ENCODE measurements at regions not wholly inside any gene's neighbourhood (a gene's known extent, or its start where the extent isn't known, plus 50 kb on each side); places are given as distances from the start of the nearest gene placed in this dataset.
A peak's percentile ranks its signal among the peaks of the same experiment; 100 is the strongest.

DNA sequence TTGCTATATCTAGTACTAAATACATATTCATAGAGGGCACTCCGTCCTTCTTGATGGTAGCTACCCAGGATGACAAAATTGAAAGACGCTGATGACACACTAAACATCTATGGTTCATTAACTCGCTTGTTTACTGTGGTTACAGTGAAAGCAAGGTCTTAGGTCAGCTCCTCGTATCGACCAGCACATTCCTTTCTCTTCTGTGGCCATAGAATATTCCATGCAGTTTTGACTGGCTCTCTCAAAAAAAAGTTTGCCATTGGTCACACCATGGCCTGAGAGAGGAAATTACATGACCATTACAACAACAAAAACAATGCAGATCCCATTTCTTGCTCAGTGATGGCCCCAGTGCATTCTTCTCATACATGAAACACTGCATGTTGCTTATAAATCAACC is 411.4 kb upstream of the SOX5 start (continued):
- TF ChIP-seq MED13 (CRISPR knock-in tag; IDR thresholded peaks at IDR 0.05), result no peak
- TF ChIP-seq ZNF446 (CRISPR knock-in tag; IDR thresholded peaks at IDR 0.05), result no peak
- TF ChIP-seq, protein P1, sequence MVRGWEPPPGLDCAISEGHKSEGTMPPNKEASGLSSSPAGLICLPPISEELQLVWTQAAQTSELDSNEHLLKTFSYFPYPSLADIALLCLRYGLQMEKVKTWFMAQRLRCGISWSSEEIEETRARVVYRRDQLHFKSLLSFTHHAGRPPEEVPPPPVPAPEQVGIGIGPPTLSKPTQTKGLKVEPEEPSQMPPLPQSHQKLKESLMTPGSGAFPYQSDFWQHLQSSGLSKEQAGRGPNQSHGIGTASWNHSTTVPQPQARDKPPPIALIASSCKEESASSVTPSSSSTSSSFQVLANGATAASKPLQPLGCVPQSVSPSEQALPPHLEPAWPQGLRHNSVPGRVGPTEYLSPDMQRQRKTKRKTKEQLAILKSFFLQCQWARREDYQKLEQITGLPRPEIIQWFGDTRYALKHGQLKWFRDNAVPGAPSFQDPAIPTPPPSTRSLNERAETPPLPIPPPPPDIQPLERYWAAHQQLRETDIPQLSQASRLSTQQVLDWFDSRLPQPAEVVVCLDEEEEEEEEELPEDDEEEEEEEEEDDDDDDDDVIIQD (CRISPR knock-in tag; IDR thresholded peaks at IDR 0.05; ENCODE audit: low read depth), result peak; percentile 52; the same call in 1 of the 2 replicates
- no peak for TF ChIP-seq ZNF30 (CRISPR knock-in tag; IDR thresholded peaks at IDR 0.05)
- no peak for TF ChIP-seq HNRNPH1 (optimal IDR thresholded peaks at IDR 0.05; ENCODE audit: low read depth, low read length)
- TF ChIP-seq SOX13 (IDR thresholded peaks at IDR 0.05), result no peak
- 0 out of 4 replicates have a peak, but pooled peaks of 1 of the 2 experiments have one; percentile 35 for TF ChIP-seq SOX13 (CRISPR knock-in tag; conservative IDR thresholded peaks at IDR 0.05 in 1 of 2, IDR thresholded peaks at IDR 0.05 in 1 of 2)
- no peak for TF ChIP-seq ZNF496 (CRISPR knock-in tag; IDR thresholded peaks at IDR 0.05; ENCODE audit: insufficient replicate concordance)
- TF ChIP-seq POLR2AphosphoS5 (IDR thresholded peaks at IDR 0.05; ENCODE audit: low read depth, low read length), result no peak
- no peak for TF ChIP-seq ATAD3A (CRISPR knock-in tag; IDR thresholded peaks at IDR 0.05)
- TF ChIP-seq, protein P2, sequence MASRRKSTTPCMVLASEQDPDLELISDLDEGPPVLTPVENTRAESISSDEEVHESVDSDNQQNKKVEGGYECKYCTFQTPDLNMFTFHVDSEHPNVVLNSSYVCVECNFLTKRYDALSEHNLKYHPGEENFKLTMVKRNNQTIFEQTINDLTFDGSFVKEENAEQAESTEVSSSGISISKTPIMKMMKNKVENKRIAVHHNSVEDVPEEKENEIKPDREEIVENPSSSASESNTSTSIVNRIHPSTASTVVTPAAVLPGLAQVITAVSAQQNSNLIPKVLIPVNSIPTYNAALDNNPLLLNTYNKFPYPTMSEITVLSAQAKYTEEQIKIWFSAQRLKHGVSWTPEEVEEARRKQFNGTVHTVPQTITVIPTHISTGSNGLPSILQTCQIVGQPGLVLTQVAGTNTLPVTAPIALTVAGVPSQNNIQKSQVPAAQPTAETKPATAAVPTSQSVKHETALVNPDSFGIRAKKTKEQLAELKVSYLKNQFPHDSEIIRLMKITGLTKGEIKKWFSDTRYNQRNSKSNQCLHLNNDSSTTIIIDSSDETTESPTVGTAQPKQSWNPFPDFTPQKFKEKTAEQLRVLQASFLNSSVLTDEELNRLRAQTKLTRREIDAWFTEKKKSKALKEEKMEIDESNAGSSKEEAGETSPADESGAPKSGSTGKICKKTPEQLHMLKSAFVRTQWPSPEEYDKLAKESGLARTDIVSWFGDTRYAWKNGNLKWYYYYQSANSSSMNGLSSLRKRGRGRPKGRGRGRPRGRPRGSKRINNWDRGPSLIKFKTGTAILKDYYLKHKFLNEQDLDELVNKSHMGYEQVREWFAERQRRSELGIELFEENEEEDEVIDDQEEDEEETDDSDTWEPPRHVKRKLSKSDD (CRISPR knock-in tag; IDR thresholded peaks at IDR 0.05; ENCODE audit: low read depth), result no peak
- TF ChIP-seq, protein P3, sequence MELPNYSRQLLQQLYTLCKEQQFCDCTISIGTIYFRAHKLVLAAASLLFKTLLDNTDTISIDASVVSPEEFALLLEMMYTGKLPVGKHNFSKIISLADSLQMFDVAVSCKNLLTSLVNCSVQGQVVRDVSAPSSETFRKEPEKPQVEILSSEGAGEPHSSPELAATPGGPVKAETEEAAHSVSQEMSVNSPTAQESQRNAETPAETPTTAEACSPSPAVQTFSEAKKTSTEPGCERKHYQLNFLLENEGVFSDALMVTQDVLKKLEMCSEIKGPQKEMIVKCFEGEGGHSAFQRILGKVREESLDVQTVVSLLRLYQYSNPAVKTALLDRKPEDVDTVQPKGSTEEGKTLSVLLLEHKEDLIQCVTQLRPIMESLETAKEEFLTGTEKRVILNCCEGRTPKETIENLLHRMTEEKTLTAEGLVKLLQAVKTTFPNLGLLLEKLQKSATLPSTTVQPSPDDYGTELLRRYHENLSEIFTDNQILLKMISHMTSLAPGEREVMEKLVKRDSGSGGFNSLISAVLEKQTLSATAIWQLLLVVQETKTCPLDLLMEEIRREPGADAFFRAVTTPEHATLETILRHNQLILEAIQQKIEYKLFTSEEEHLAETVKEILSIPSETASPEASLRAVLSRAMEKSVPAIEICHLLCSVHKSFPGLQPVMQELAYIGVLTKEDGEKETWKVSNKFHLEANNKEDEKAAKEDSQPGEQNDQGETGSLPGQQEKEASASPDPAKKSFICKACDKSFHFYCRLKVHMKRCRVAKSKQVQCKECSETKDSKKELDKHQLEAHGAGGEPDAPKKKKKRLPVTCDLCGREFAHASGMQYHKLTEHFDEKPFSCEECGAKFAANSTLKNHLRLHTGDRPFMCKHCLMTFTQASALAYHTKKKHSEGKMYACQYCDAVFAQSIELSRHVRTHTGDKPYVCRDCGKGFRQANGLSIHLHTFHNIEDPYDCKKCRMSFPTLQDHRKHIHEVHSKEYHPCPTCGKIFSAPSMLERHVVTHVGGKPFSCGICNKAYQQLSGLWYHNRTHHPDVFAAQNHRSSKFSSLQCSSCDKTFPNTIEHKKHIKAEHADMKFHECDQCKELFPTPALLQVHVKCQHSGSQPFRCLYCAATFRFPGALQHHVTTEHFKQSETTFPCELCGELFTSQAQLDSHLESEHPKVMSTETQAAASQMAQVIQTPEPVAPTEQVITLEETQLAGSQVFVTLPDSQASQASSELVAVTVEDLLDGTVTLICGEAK (IDR thresholded peaks at IDR 0.05), result no peak
- TF ChIP-seq, protein P3 (CRISPR knock-in tag; IDR thresholded peaks at IDR 0.05), result no peak
- TF ChIP-seq ZNF607 (CRISPR knock-in tag; IDR thresholded peaks at IDR 0.05; ENCODE audit: borderline replicate concordance), result no peak
- TF ChIP-seq ZNF343 (CRISPR knock-in tag; IDR thresholded peaks at IDR 0.05), result no peak
- no peak for TF ChIP-seq ZNF501 (CRISPR knock-in tag; IDR thresholded peaks at IDR 0.05)
- 0 out of 2 replicates have a peak, but pooled peaks have one; percentile 40 for TF ChIP-seq KDM6A (CRISPR knock-in tag; IDR thresholded peaks at IDR 0.05; ENCODE audit: low read depth)
- no peak for TF ChIP-seq GLI4 (CRISPR knock-in tag; IDR thresholded peaks at IDR 0.05; ENCODE audit: borderline replicate concordance)
- no peak for TF ChIP-seq THYN1 (CRISPR knock-in tag; IDR thresholded peaks at IDR 0.05; ENCODE audit: borderline replicate concordance, low read depth)

All from HepG2 (cell line).